NB4 (cell line): ENCODE measurements at regions not wholly inside any gene's neighbourhood (a gene's known extent, or its start where the extent isn't known, plus 50 kb on each side); places are given as distances from the start of the nearest gene placed in this dataset.

Experiments used
- DNase-seq: peaks from one replicate; pipeline ENCODE4 v3.0.0; 2010; ENCODE audit warnings: low read depth
- H3K4me3 ChIP-seq: one replicate; pipeline ENCODE4 v1.5.1; 2011; ENCODE audit warnings: mild to moderate bottlenecking, low read depth, low read length, moderate library complexity
- MAX ChIP-seq: IDR thresholded peaks from 2 replicates; pipeline ENCODE4 v1.6.1; 2011; ENCODE audit warnings: low read depth, low read length
- MYC ChIP-seq: IDR thresholded peaks from 2 replicates; pipeline ENCODE4 v1.6.1; 2011; ENCODE audit warnings: low read depth, low read length
- POLR2A ChIP-seq: IDR thresholded peaks from 2 replicates; pipeline ENCODE4 v1.6.1; 2011; ENCODE audit warnings: mild to moderate bottlenecking; ENCODE audit not compliant: insufficient read length; ENCODE audit errors: extremely low read depth
- TF ChIP-seq, protein P1 (sequence below): IDR thresholded peaks from one replicate; pipeline ENCODE4 v1.5.1; 2012; ENCODE audit warnings: low read depth, low read length

DNA sequence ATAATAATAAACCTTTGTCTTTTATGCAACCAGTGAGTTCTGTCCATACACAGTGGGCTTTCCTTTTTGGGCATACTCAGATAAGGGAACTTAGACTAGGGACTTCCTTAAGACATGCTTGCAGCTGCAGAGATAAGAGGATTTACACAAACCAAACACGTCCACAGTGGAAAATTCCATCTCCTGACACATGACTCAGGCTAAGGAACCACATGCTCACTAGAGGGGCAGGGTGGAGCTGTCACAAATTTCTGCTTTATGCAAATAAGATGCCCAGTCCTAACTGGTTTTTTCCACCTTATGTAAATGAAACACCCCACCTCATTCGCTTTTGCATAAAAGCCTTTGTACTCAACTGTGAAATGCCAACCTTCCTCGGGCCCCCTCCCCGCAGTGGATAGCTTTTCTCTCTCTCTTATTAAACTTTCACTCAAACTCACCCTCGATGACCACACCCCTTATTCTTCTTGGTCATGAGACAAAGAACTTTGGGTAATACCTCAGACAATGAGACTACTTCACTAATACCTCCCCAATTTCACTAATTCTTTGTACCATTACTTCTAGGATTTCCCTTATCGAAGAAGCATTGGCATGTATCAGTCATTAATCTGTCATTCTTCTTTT lies 170.3 kb upstream of the FTMT start:
- no peak overlapping the region for H3K4me3 ChIP-seq
- TF ChIP-seq MYC (no peak), MAX (no peak), POLR2A (no peak)
- TF ChIP-seq, protein P1, sequence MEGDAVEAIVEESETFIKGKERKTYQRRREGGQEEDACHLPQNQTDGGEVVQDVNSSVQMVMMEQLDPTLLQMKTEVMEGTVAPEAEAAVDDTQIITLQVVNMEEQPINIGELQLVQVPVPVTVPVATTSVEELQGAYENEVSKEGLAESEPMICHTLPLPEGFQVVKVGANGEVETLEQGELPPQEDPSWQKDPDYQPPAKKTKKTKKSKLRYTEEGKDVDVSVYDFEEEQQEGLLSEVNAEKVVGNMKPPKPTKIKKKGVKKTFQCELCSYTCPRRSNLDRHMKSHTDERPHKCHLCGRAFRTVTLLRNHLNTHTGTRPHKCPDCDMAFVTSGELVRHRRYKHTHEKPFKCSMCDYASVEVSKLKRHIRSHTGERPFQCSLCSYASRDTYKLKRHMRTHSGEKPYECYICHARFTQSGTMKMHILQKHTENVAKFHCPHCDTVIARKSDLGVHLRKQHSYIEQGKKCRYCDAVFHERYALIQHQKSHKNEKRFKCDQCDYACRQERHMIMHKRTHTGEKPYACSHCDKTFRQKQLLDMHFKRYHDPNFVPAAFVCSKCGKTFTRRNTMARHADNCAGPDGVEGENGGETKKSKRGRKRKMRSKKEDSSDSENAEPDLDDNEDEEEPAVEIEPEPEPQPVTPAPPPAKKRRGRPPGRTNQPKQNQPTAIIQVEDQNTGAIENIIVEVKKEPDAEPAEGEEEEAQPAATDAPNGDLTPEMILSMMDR: no peak
- no peak for DNase-seq

GRCh38 chr5:121688126-121688525 lies 163.6 kb upstream of the FTMT start:
- TF ChIP-seq MAX (no peak), POLR2A (no peak), MYC (no peak)
- TF ChIP-seq, protein P1: no peak
- no peak for DNase-seq
- no peak overlapping the region for H3K4me3 ChIP-seq

GRCh38 chr5:121688781-121689180 lies 162.9 kb upstream of the FTMT start:
- no peak for DNase-seq
- no peak for TF ChIP-seq MAX
- TF ChIP-seq POLR2A: no peak
- TF ChIP-seq, protein P1: no peak
- TF ChIP-seq MYC: no peak
- H3K4me3 ChIP-seq: no peak overlapping the region

DNA sequence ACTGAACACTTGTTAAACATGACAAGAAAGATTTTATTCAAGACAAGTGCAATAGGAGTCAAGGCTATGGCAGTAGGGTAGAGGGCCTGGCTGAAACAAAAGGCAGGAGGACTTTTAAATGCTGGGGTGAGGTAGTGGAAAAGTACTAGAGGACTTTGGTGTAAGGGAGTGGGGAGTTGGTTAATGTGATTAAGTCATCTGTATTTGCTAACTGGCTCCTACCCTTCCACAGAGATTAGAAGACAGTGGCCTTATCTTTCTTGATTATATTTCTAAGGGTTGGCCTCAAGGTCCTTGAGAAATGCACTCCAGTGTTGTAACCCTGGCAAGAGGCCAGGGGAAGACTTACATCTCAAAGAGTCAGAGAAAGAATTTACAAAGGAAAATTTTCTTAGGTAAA lies 160.2 kb upstream of the FTMT start:
- TF ChIP-seq MYC: no peak
- TF ChIP-seq POLR2A: no peak
- peak; percentile 4 for DNase-seq
- no peak overlapping the region for H3K4me3 ChIP-seq

- no peak for DNase-seq
- no peak overlapping the region for H3K4me3 ChIP-seq
- no peak for TF ChIP-seq POLR2A
- TF ChIP-seq, protein P1: no peak
- TF ChIP-seq MAX: no peak
- no peak for TF ChIP-seq MYC
Observed at GRCh38 chr5:121692158-121692557, 159.5 kb upstream of the FTMT start.

DNA sequence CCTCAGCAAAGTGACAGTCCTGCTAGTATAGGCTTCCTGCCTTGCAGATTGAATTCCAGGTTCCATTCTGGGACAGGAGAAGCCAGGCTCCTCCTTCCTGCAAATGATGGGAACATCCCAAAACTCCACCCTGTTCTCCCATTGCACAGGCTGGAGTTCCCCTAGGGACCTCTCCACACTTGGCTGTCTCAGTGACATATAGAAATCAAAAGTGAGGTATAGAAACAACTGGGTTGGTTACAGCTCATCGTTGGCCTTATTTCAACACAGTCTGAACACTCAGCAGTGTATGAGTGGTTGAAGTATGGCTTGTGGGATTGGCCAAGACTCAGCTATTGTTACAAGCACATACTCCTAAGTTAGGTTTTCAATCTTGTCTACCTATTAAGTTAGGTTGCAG lies 157.8 kb upstream of the FTMT start:
- DNase-seq: peak; percentile 6
- H3K4me3 ChIP-seq: no peak overlapping the region
- TF ChIP-seq MYC: no peak
- TF ChIP-seq, protein P1: no peak
- TF ChIP-seq MAX: no peak
- no peak for TF ChIP-seq POLR2A
